ENCODE measurements at regions not wholly inside any gene's neighbourhood (a gene's known extent, or its start where the extent isn't known, plus 50 kb on each side); places are given as distances from the start of the nearest gene placed in this dataset.

DNA sequence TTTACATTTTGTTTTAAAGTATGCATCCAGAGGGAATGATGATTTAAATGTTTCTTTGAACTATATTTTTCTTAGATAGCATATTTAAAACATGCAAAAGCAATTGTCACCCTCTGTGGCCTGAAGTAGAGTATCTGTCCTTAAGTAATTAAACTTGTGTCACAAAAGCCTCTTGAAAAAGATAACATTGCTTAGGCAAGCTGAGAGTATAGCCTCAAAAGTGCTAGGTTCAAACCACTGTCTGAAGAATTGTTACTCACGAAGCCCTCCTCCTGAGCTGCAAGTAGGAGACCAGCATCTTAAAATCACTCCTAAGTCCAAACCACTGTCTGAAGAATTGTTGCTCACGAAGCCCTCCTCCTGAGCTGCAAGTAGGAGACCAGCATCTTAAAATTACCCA is 378.0 kb upstream of the PRR16 start:
- Histone ChIP-seq H3K36me3 (replicated peaks in 1 of 2; ENCODE audit: control insufficient read depth in 1 of 2, insufficient read depth in 2 of 2, low read length in 1 of 2) (no peaks in the 10 kb centered on the region), H3K4me3 (ENCODE audit: low read depth in 2 of 2, low read length in 1 of 2) (no peak overlapping the region), H3K9ac (no peak overlapping the region), H3K9me2 (no peaks in the 10 kb centered on the region), H3K27me3 (ENCODE audit: insufficient read depth) (no peaks in the 10 kb centered on the region), H3K4me1 (ENCODE audit: control insufficient read depth in 1 of 2, insufficient read depth in 2 of 2, low read depth in 1 of 2, low read length in 1 of 2) (no peaks in the 10 kb centered on the region; a peak in 1 of 4 replicates), H3K27ac (ENCODE audit: low read depth in 2 of 2, low read length in 1 of 2) (no peak overlapping the region), H3K9me3 (no peaks in the 10 kb centered on the region), H3K4me2 (no peak overlapping the region), H3F3A (replicated peaks; ENCODE audit: insufficient read depth) (no peaks in the 10 kb centered on the region), H2AFZ (ENCODE audit: low read depth) (no peak overlapping the region), H3K79me2 (ENCODE audit: insufficient read depth) (no peaks in the 10 kb centered on the region), H4K20me1 (ENCODE audit: insufficient read depth) (no peaks in the 10 kb centered on the region)
- ChIA-PET CTCF (no interaction called here), POLR2A (no interaction called here)
- no peak for DNase-seq
- 63% methylated on average over 2 of the region's 2 CpGs for WGBS (ENCODE audit: low lambda C conversion rate)
- TF ChIP-seq POLR2AphosphoS5 (IDR thresholded peaks at IDR 0.05; ENCODE audit: low read depth, low read length) (no peak), ELF1 (IDR thresholded peaks at IDR 0.05) (no peak), EZH2phosphoT487 (IDR thresholded peaks at IDR 0.05; ENCODE audit: borderline replicate concordance, low read depth) (no peak), RAD21 (IDR thresholded peaks at IDR 0.05; ENCODE audit: low read length) (no peak), FOXJ3 (CRISPR knock-in tag; IDR thresholded peaks at IDR 0.05) (no peak), TEAD4 (IDR thresholded peaks at IDR 0.05; ENCODE audit: borderline replicate concordance, insufficient read depth) (no peak), IRF3 (IDR thresholded peaks at IDR 0.05; ENCODE audit: low read depth, low read length) (no peak), YY1 (IDR thresholded peaks at IDR 0.05; ENCODE audit: low read depth) (no peak), TAF1 (IDR thresholded peaks at IDR 0.05; ENCODE audit: borderline replicate concordance, low read depth, low read length) (no peak), RXRA (IDR thresholded peaks at IDR 0.05; ENCODE audit: borderline replicate concordance, low read depth) (no peak), RCOR1 (IDR thresholded peaks at IDR 0.05; ENCODE audit: low read length) (no peak)
- TF ChIP-seq, protein P1, sequence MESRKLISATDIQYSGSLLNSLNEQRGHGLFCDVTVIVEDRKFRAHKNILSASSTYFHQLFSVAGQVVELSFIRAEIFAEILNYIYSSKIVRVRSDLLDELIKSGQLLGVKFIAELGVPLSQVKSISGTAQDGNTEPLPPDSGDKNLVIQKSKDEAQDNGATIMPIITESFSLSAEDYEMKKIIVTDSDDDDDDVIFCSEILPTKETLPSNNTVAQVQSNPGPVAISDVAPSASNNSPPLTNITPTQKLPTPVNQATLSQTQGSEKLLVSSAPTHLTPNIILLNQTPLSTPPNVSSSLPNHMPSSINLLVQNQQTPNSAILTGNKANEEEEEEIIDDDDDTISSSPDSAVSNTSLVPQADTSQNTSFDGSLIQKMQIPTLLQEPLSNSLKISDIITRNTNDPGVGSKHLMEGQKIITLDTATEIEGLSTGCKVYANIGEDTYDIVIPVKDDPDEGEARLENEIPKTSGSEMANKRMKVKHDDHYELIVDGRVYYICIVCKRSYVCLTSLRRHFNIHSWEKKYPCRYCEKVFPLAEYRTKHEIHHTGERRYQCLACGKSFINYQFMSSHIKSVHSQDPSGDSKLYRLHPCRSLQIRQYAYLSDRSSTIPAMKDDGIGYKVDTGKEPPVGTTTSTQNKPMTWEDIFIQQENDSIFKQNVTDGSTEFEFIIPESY (IDR thresholded peaks at IDR 0.05; ENCODE audit: borderline replicate concordance, low read depth): no peak
- TF ChIP-seq, protein P2, sequence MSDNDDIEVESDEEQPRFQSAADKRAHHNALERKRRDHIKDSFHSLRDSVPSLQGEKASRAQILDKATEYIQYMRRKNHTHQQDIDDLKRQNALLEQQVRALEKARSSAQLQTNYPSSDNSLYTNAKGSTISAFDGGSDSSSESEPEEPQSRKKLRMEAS (IDR thresholded peaks at IDR 0.05; ENCODE audit: low read depth): no peak

DNA sequence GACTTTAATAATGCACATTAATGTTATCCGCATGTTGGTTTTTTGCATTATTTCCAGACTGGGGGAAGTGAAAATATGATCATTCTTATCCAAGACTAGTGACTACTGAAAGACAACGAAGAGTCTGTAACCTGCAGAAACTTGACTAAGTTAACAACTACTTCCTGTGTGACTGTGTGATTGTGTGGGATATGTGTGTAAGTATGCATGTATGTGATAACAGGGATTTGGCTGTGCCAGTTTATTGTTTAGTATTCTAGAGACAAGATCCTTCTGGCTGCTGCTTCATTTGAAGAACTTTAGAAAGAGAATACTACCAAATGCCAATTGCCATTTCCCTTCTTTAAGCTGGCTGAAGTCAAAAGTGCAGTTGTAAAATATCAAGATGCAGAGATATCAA is 375.7 kb upstream of the PRR16 start:
- no peak for DNase-seq
- TF ChIP-seq TCF12 (IDR thresholded peaks at IDR 0.05): no peak
- TF ChIP-seq RAD21 (IDR thresholded peaks at IDR 0.05; ENCODE audit: low read length): no peak
- TF ChIP-seq MXI1 (IDR thresholded peaks at IDR 0.05; ENCODE audit: low read depth, low read length): no peak
- no peak for TF ChIP-seq PBX3 (IDR thresholded peaks at IDR 0.05)
- TF ChIP-seq SIN3A (IDR thresholded peaks at IDR 0.05; ENCODE audit: borderline replicate concordance, low read depth, low read length): no peak
- no peak for TF ChIP-seq NFIC (IDR thresholded peaks at IDR 0.05; ENCODE audit: borderline replicate concordance)
- TF ChIP-seq EP300 (IDR thresholded peaks at IDR 0.05; ENCODE audit: borderline replicate concordance in 1 of 2, low read depth in 1 of 2, low read length in 1 of 2): no peak
- H3K9me3 ChIP-seq: no peaks in the 10 kb centered on the region
- H3K4me3 ChIP-seq (ENCODE audit: low read depth in 2 of 2, low read length in 1 of 2): no peak overlapping the region
- no peaks in the 10 kb centered on the region for H3K36me3 ChIP-seq (replicated peaks in 1 of 2; ENCODE audit: control insufficient read depth in 1 of 2, insufficient read depth in 2 of 2, low read length in 1 of 2)
- no peaks in the 10 kb centered on the region for H3K27me3 ChIP-seq (ENCODE audit: insufficient read depth)
- WGBS (ENCODE audit: low lambda C conversion rate): 75% methylated on average over 2 of the region's 2 CpGs
- H3K27ac ChIP-seq (ENCODE audit: low read depth in 2 of 2, low read length in 1 of 2): no peak overlapping the region
- H3K4me1 ChIP-seq (ENCODE audit: control insufficient read depth in 1 of 2, insufficient read depth in 2 of 2, low read depth in 1 of 2, low read length in 1 of 2): no peaks in the 10 kb centered on the region; a peak in 1 of 4 replicates
- H3K9ac ChIP-seq: no peak overlapping the region
- H3F3A ChIP-seq (replicated peaks; ENCODE audit: insufficient read depth): no peaks in the 10 kb centered on the region
- no peaks in the 10 kb centered on the region for H3K9me2 ChIP-seq
- ChIA-PET POLR2A (no interaction called here), CTCF (interaction anchor here (0.7 kb wide), 1 partner anchor 128 kb away, joined by 3 read pairs; no protein-coding TSS in a partner anchor)
- H3K4me2 ChIP-seq: no peak overlapping the region
- H4K20me1 ChIP-seq (ENCODE audit: insufficient read depth): no peaks in the 10 kb centered on the region
- H3K79me2 ChIP-seq (ENCODE audit: insufficient read depth): no peaks in the 10 kb centered on the region
- no peak overlapping the region for H2AFZ ChIP-seq (ENCODE audit: low read depth)
